ENCODE measurements at regions not wholly inside any gene's neighbourhood (a gene's known extent, or its start where the extent isn't known, plus 50 kb on each side); places are given as distances from the start of the nearest gene placed in this dataset.
A peak's percentile ranks its signal among the peaks of the same experiment; 100 is the strongest.

- DNase-seq (ENCODE audit: low spot score) = no peak
Observed at GRCh38 chr15:98025237-98025636, 64.7 kb downstream of the ARRDC4 start.

GRCh38 chr15:98034731-98035130 is 74.2 kb downstream of the ARRDC4 start:
- no peak for DNase-seq (ENCODE audit: low spot score)

- DNase-seq (ENCODE audit: low spot score) = no peak
Observed at GRCh38 chr15:98035134-98035533, 74.6 kb downstream of the ARRDC4 start.

- DNase-seq (ENCODE audit: low spot score) = no peak
Observed at GRCh38 chr15:98035577-98036010, 75.1 kb downstream of the ARRDC4 start.

- DNase-seq (ENCODE audit: low spot score) = no peak
Observed at GRCh38 chr15:98039596-98039995, 79.1 kb downstream of the ARRDC4 start.

- DNase-seq (ENCODE audit: low spot score) = no peak
Observed at GRCh38 chr15:98040146-98040545, 79.6 kb downstream of the ARRDC4 start.

- no peak for DNase-seq (ENCODE audit: low spot score)
Observed at GRCh38 chr15:98043160-98044014, 82.9 kb downstream of the ARRDC4 start.

- DNase-seq (ENCODE audit: low spot score) = no peak
Observed at GRCh38 chr15:98051734-98052133, 91.2 kb downstream of the ARRDC4 start.

- DNase-seq (ENCODE audit: low spot score) = no peak
Observed at GRCh38 chr15:98057453-98057852, 97.0 kb downstream of the ARRDC4 start.

GRCh38 chr15:98062869-98063268 is 102.4 kb downstream of the ARRDC4 start:
- no peak for DNase-seq (ENCODE audit: low spot score)

GRCh38 chr15:98063315-98063714 is 102.8 kb downstream of the ARRDC4 start:
- DNase-seq (ENCODE audit: low spot score) = no peak

GRCh38 chr15:98063871-98064270 is 103.4 kb downstream of the ARRDC4 start:
- no peak for DNase-seq (ENCODE audit: low spot score)

GRCh38 chr15:98067339-98067738 is 106.8 kb downstream of the ARRDC4 start:
- DNase-seq (ENCODE audit: low spot score) = no peak

- no peak for DNase-seq (ENCODE audit: low spot score)
Observed at GRCh38 chr15:98069256-98069655, 108.8 kb downstream of the ARRDC4 start.

- no peak for DNase-seq (ENCODE audit: low spot score)
Observed at GRCh38 chr15:98070137-98070536, 109.6 kb downstream of the ARRDC4 start.

- no peak for DNase-seq (ENCODE audit: low spot score)
Observed at GRCh38 chr15:98071786-98072185, 111.3 kb downstream of the ARRDC4 start.

- DNase-seq (ENCODE audit: low spot score) = no peak
Observed at GRCh38 chr15:98075441-98075840, 114.9 kb downstream of the ARRDC4 start.

GRCh38 chr15:98076021-98076816 is 115.7 kb downstream of the ARRDC4 start:
- DNase-seq (ENCODE audit: low spot score) = no peak

GRCh38 chr15:98077186-98077585 is 116.7 kb downstream of the ARRDC4 start:
- DNase-seq (ENCODE audit: low spot score) = no peak

GRCh38 chr15:98080791-98081190 is 120.3 kb downstream of the ARRDC4 start:
- no peak for DNase-seq (ENCODE audit: low spot score)

- no peak for DNase-seq (ENCODE audit: low spot score)
Observed at GRCh38 chr15:98083203-98083910, 122.9 kb downstream of the ARRDC4 start.

- peak; percentile 47 for DNase-seq (ENCODE audit: low spot score)
Observed at GRCh38 chr15:98085003-98085639, 124.6 kb downstream of the ARRDC4 start.
